Gastrocnemius medialis (tissue), 4 donors: ENCODE measurements at regions not wholly inside any gene's neighbourhood (a gene's known extent, or its start where the extent isn't known, plus 50 kb on each side); places are given as distances from the start of the nearest gene placed in this dataset.

Source experiments
- POLR2A ChIP-seq, 2 donors: fragments of 450-650 bp; IDR thresholded peaks; one replicate each; pipeline ENCODE4 v1.6.1; 2017; ENCODE audit warnings: antibody characterized with exemption in 2 of 2, mild to moderate bottlenecking in 2 of 2, moderate library complexity in 2 of 2
- TF ChIP-seq, protein P1 (sequence below), 5 experiments: fragments of 450-650 bp in 3 of 5; fragments of 200-600 bp in 2 of 5; sonication (generic) in 2 of 5; IDR thresholded peaks in 4 of 5; conservative IDR thresholded peaks in 1 of 5; 1 replicate in 4 of 5; 2 replicates in 1 of 5; pipeline ENCODE4 v1.5.1; 2016 to 2019; ENCODE audit warnings: antibody characterized with exemption in 5 of 5, mild to moderate bottlenecking in 3 of 5, moderate library complexity in 3 of 5

DNA sequence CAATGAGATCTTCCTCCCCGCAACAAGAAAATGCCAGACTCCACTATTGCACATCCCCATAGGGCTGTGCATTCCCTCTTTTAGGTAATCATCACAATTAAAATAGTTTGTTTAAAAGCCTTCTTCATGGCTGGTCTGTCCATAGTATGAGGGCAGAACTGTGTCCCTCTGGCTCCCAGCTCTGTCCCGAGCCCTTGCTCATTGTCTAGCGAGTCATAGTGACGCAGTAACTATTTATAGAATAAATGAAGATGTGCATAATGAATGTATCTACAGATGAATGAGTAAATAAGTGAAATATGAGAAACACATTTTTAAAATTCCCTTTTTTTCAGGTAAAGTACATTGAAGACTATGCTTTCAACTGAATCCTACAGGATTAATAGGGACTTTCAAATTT, 128.4 kb upstream of the TMC3 start:
- TF ChIP-seq POLR2A (IDR thresholded peaks at IDR 0.05): no peak
- TF ChIP-seq, protein P1, sequence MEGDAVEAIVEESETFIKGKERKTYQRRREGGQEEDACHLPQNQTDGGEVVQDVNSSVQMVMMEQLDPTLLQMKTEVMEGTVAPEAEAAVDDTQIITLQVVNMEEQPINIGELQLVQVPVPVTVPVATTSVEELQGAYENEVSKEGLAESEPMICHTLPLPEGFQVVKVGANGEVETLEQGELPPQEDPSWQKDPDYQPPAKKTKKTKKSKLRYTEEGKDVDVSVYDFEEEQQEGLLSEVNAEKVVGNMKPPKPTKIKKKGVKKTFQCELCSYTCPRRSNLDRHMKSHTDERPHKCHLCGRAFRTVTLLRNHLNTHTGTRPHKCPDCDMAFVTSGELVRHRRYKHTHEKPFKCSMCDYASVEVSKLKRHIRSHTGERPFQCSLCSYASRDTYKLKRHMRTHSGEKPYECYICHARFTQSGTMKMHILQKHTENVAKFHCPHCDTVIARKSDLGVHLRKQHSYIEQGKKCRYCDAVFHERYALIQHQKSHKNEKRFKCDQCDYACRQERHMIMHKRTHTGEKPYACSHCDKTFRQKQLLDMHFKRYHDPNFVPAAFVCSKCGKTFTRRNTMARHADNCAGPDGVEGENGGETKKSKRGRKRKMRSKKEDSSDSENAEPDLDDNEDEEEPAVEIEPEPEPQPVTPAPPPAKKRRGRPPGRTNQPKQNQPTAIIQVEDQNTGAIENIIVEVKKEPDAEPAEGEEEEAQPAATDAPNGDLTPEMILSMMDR (IDR thresholded peaks at IDR 0.05 in 4 of 5, conservative IDR thresholded peaks at IDR 0.05 in 1 of 5): no peak
